Erythroblast (primary cell): ENCODE measurements at regions not wholly inside any gene's neighbourhood (a gene's known extent, or its start where the extent isn't known, plus 50 kb on each side); places are given as distances from the start of the nearest gene placed in this dataset.

Experiments
- GATA1 ChIP-seq: IDR thresholded peaks from 2 replicates; pipeline ENCODE4 v1.6.1; 2011; ENCODE audit warnings: low read depth, mild to moderate bottlenecking, control low read depth, low read length, moderate library complexity
- POLR2A ChIP-seq: IDR thresholded peaks from 2 replicates; pipeline ENCODE4 v1.6.1; 2011; ENCODE audit warnings: mild to moderate bottlenecking, low read length

- TF ChIP-seq POLR2A (no peak), GATA1 (no peak)
Observed at GRCh38 chr5:98419825-98420224, 353.6 kb upstream of the RGMB start.
